ENCODE measurements at regions not wholly inside any gene's neighbourhood (a gene's known extent, or its start where the extent isn't known, plus 50 kb on each side); places are given as distances from the start of the nearest gene placed in this dataset.

GRCh38 chr10:90354914-90355313 is 502.9 kb downstream of the HTR7 start:
- Mint-ChIP-seq H3K4me3 (ENCODE audit: unreplicated experiment) (no peak overlapping the region), H3K9me3 (ENCODE audit: unreplicated experiment) (no peaks in the 10 kb centered on the region), H3K27ac (ENCODE audit: unreplicated experiment) (no peak overlapping the region), H3K27me3 (ENCODE audit: unreplicated experiment) (no peaks in the 10 kb centered on the region), H3K4me1 (ENCODE audit: unreplicated experiment) (no peaks in the 10 kb centered on the region), H3K36me3 (ENCODE audit: low read depth, unreplicated experiment) (no peaks in the 10 kb centered on the region)
- DNase-seq (ENCODE audit: low spot score) = no peak
- TF ChIP-seq, protein P1, sequence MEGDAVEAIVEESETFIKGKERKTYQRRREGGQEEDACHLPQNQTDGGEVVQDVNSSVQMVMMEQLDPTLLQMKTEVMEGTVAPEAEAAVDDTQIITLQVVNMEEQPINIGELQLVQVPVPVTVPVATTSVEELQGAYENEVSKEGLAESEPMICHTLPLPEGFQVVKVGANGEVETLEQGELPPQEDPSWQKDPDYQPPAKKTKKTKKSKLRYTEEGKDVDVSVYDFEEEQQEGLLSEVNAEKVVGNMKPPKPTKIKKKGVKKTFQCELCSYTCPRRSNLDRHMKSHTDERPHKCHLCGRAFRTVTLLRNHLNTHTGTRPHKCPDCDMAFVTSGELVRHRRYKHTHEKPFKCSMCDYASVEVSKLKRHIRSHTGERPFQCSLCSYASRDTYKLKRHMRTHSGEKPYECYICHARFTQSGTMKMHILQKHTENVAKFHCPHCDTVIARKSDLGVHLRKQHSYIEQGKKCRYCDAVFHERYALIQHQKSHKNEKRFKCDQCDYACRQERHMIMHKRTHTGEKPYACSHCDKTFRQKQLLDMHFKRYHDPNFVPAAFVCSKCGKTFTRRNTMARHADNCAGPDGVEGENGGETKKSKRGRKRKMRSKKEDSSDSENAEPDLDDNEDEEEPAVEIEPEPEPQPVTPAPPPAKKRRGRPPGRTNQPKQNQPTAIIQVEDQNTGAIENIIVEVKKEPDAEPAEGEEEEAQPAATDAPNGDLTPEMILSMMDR (IDR thresholded peaks at IDR 0.05; ENCODE audit: unreplicated experiment) = no peak

DNA sequence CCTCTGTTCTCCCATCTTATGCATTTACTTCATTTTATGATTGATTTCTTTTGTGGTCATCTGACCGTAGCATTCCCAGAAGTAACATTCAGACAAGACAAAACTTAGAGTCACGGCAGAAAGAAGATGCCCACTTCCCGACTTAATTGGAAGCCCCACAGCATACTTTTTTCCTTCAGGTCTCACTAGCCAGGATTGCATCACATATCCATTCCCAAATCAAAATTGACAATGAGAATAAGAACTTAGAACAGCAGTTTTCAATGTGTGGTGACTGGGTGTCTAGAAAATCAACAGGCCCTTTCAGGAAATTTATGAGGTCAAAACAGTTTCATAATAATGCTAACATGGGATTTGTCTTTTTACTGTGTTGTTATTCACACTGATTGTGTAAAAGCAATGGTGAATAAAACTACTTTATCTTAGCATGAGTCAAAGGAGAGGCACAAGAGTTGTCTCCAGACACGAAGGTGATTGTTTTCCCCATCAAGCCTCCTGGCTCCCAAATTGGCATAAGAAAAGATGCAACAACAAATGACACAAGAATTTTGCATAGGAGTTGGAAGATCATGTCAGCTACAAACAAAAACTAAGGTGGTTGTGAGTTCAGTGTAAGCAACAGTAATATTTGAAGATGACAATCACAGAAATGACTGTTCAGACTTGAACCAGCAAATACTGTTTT is 493.9 kb downstream of the HTR7 start:
- Mint-ChIP-seq H3K27ac (ENCODE audit: unreplicated experiment) (no peak overlapping the region), H3K4me3 (ENCODE audit: unreplicated experiment) (no peak overlapping the region), H3K4me1 (ENCODE audit: unreplicated experiment) (peaks cover 3% of the 10 kb centered on the region), H3K36me3 (ENCODE audit: low read depth, unreplicated experiment) (no peaks in the 10 kb centered on the region), H3K27me3 (ENCODE audit: unreplicated experiment) (no peaks in the 10 kb centered on the region), H3K9me3 (ENCODE audit: unreplicated experiment) (no peaks in the 10 kb centered on the region)
- TF ChIP-seq, protein P1 (IDR thresholded peaks at IDR 0.05; ENCODE audit: unreplicated experiment) = no peak
- no peak for DNase-seq (ENCODE audit: low spot score)

GRCh38 chr10:90372451-90372850 is 485.4 kb downstream of the HTR7 start:
- DNase-seq (ENCODE audit: low spot score) = no peak
- H3K4me1 Mint-ChIP-seq (ENCODE audit: unreplicated experiment) = no peaks in the 10 kb centered on the region
- TF ChIP-seq, protein P1 (IDR thresholded peaks at IDR 0.05; ENCODE audit: unreplicated experiment) = no peak
- H3K27ac Mint-ChIP-seq (ENCODE audit: unreplicated experiment) = no peak overlapping the region
- no peak overlapping the region for H3K4me3 Mint-ChIP-seq (ENCODE audit: unreplicated experiment)
- no peaks in the 10 kb centered on the region for H3K36me3 Mint-ChIP-seq (ENCODE audit: low read depth, unreplicated experiment)
- H3K9me3 Mint-ChIP-seq (ENCODE audit: unreplicated experiment) = no peaks in the 10 kb centered on the region
- H3K27me3 Mint-ChIP-seq (ENCODE audit: unreplicated experiment) = peaks cover 3% of the 10 kb centered on the region

- no peaks in the 10 kb centered on the region for H3K9me3 Mint-ChIP-seq (ENCODE audit: unreplicated experiment)
- H3K4me3 Mint-ChIP-seq (ENCODE audit: unreplicated experiment) = no peak overlapping the region
- TF ChIP-seq, protein P1 (IDR thresholded peaks at IDR 0.05; ENCODE audit: unreplicated experiment) = no peak
- no peaks in the 10 kb centered on the region for H3K36me3 Mint-ChIP-seq (ENCODE audit: low read depth, unreplicated experiment)
- DNase-seq (ENCODE audit: low spot score) = no peak
- peaks cover 3% of the 10 kb centered on the region for H3K27me3 Mint-ChIP-seq (ENCODE audit: unreplicated experiment)
- no peak overlapping the region for H3K27ac Mint-ChIP-seq (ENCODE audit: unreplicated experiment)
- H3K4me1 Mint-ChIP-seq (ENCODE audit: unreplicated experiment) = no peaks in the 10 kb centered on the region
Observed at GRCh38 chr10:90373911-90374310, 483.9 kb downstream of the HTR7 start.

GRCh38 chr10:90378524-90379076 is 479.2 kb downstream of the HTR7 start:
- DNase-seq (ENCODE audit: low spot score) = no peak
- Mint-ChIP-seq H3K36me3 (ENCODE audit: low read depth, unreplicated experiment) (no peaks in the 10 kb centered on the region), H3K4me3 (ENCODE audit: unreplicated experiment) (no peak overlapping the region)

More at GRCh38 chr10:90378524-90379076, 479.2 kb downstream of the HTR7 start:
- H3K9me3 Mint-ChIP-seq (ENCODE audit: unreplicated experiment) = no peaks in the 10 kb centered on the region
- H3K4me1 Mint-ChIP-seq (ENCODE audit: unreplicated experiment) = no peaks in the 10 kb centered on the region
- peaks cover 1% of the 10 kb centered on the region for H3K27me3 Mint-ChIP-seq (ENCODE audit: unreplicated experiment)
- H3K27ac Mint-ChIP-seq (ENCODE audit: unreplicated experiment) = no peak overlapping the region
- TF ChIP-seq, protein P1 (IDR thresholded peaks at IDR 0.05; ENCODE audit: unreplicated experiment) = no peak

Measured in endothelial cell (in vitro differentiated cells).